GM18511 (cell line): ENCODE measurements at regions not wholly inside any gene's neighbourhood (a gene's known extent, or its start where the extent isn't known, plus 50 kb on each side); places are given as distances from the start of the nearest gene placed in this dataset.

ENCODE experiments used
- ATAC-seq: cut with Tn5 transposase; IDR thresholded peaks from one replicate; pipeline ENCODE4 v1.9.1; 2021; ENCODE audit warnings: mild to moderate bottlenecking, moderate library complexity; ENCODE audit not compliant: unreplicated experiment

GRCh38 chr4:101596781-101597552 is 193.6 kb upstream of the BANK1 start:
- ATAC-seq = peak; percentile 66

- no peak for ATAC-seq
Observed at GRCh38 chr4:101594588-101594987, 195.9 kb upstream of the BANK1 start.

- no peak for ATAC-seq
Observed at GRCh38 chr4:101593666-101594065, 196.9 kb upstream of the BANK1 start.

- no peak for ATAC-seq
Observed at GRCh38 chr4:101584306-101584705, 206.2 kb upstream of the BANK1 start.

- ATAC-seq = no peak
Observed at GRCh38 chr4:101563126-101563525, 215.8 kb upstream of the PPP3CA start.

GRCh38 chr4:101556842-101557241 is 209.5 kb upstream of the PPP3CA start:
- ATAC-seq = no peak

- ATAC-seq = no peak
Observed at GRCh38 chr4:101555341-101555880, 208.1 kb upstream of the PPP3CA start.

GRCh38 chr4:101540336-101540735 is 193.0 kb upstream of the PPP3CA start:
- no peak for ATAC-seq

GRCh38 chr4:101528526-101528925 is 181.2 kb upstream of the PPP3CA start:
- no peak for ATAC-seq

GRCh38 chr4:101527188-101527587 is 179.9 kb upstream of the PPP3CA start:
- ATAC-seq = peak; percentile 100

GRCh38 chr4:101515566-101515965 is 168.2 kb upstream of the PPP3CA start:
- no peak for ATAC-seq

- no peak for ATAC-seq
Observed at GRCh38 chr4:101515099-101515498, 167.8 kb upstream of the PPP3CA start.

GRCh38 chr4:101512416-101512815 is 165.1 kb upstream of the PPP3CA start:
- no peak for ATAC-seq

- no peak for ATAC-seq
Observed at GRCh38 chr4:101501421-101501820, 154.1 kb upstream of the PPP3CA start.

GRCh38 chr4:101500742-101501141 is 153.4 kb upstream of the PPP3CA start:
- no peak for ATAC-seq

- ATAC-seq = no peak
Observed at GRCh38 chr4:101475246-101475645, 127.9 kb upstream of the PPP3CA start.

- no peak for ATAC-seq
Observed at GRCh38 chr4:101471201-101471600, 123.9 kb upstream of the PPP3CA start.

- no peak for ATAC-seq
Observed at GRCh38 chr4:101464596-101464995, 117.3 kb upstream of the PPP3CA start.

GRCh38 chr4:101458914-101459313 is 111.6 kb upstream of the PPP3CA start:
- no peak for ATAC-seq

- no peak for ATAC-seq
Observed at GRCh38 chr4:101458473-101458872, 111.1 kb upstream of the PPP3CA start.

GRCh38 chr4:101451086-101451485 is 103.8 kb upstream of the PPP3CA start:
- no peak for ATAC-seq

GRCh38 chr4:101441446-101441845 is 94.1 kb upstream of the PPP3CA start:
- no peak for ATAC-seq

- ATAC-seq = no peak
Observed at GRCh38 chr4:101439926-101440325, 92.6 kb upstream of the PPP3CA start.
